Natural killer cell (primary cell): ENCODE measurements at regions not wholly inside any gene's neighbourhood (a gene's known extent, or its start where the extent isn't known, plus 50 kb on each side); places are given as distances from the start of the nearest gene placed in this dataset.

ENCODE experiments used
- ATAC-seq, 3 donors: fragments of 150-1000 bp in 2 of 3; fragments of 200-7000 bp in 1 of 3; cut with Tn5 transposase; 1 replicate in 1 of 3; 2 replicates in 2 of 3; pipeline ENCODE4 v1.10.0; 2021; ENCODE audit warnings: mild to moderate bottlenecking in 2 of 3, moderate library complexity in 2 of 3
- DNase-seq, 2 donors: peaks; one replicate each; pipeline versions ENCODE4 v3.0.0 to v3.0.0-alpha.2; 2013 to 2021; ENCODE audit warnings: mixed read lengths in 1 of 2
- H3K27ac ChIP-seq: one replicate; pipeline ENCODE4 v1.5.1; 2013; ENCODE audit warnings: mild to moderate bottlenecking, low read length
- H3K27me3 ChIP-seq: one replicate; pipeline ENCODE4 v1.6.1; 2013; ENCODE audit warnings: low read length; ENCODE audit not compliant: control insufficient read depth, insufficient read depth
- H3K36me3 ChIP-seq: one replicate; pipeline ENCODE4 v1.6.1; 2013; ENCODE audit warnings: low read length; ENCODE audit not compliant: control insufficient read depth, insufficient read depth
- H3K4me1 ChIP-seq: one replicate; pipeline ENCODE4 v1.6.1; 2013; ENCODE audit warnings: low read length; ENCODE audit not compliant: control insufficient read depth, insufficient read depth
- H3K4me3 ChIP-seq: one replicate; pipeline ENCODE4 v1.5.1; 2013; ENCODE audit warnings: low read length
- H3K9me3 ChIP-seq: one replicate; pipeline ENCODE4 v1.6.1; 2013; ENCODE audit warnings: low read length; ENCODE audit not compliant: control insufficient read depth, insufficient read depth
- H3K27ac Mint-ChIP-seq, 2 donors: one replicate each; pipeline ENCODE4 v1.8.0; 2022; ENCODE audit warnings: mild to moderate bottlenecking in 2 of 2, mixed read lengths in 2 of 2, moderate library complexity in 1 of 2
- H3K27me3 Mint-ChIP-seq, 2 donors: one replicate each; pipeline ENCODE4 v1.8.0; 2022; ENCODE audit warnings: low read depth in 2 of 2, mixed read lengths in 2 of 2
- H3K36me3 Mint-ChIP-seq: one replicate; pipeline ENCODE4 v1.8.0; 2022; ENCODE audit warnings: mixed read lengths
- H3K4me1 Mint-ChIP-seq, 2 donors: one replicate each; pipeline ENCODE4 v1.8.0; 2022; ENCODE audit warnings: mixed read lengths in 2 of 2
- H3K4me3 Mint-ChIP-seq: one replicate; pipeline ENCODE4 v1.8.0; 2022; ENCODE audit warnings: mild to moderate bottlenecking, moderate library complexity, mixed read lengths
- H3K9me3 Mint-ChIP-seq, 2 donors: one replicate each; pipeline ENCODE4 v1.8.0; 2022; ENCODE audit warnings: mixed read lengths in 2 of 2
- WGBS: methylation state at CpG from one replicate; pipeline ENCODE4 v1.1.7; 2013; ENCODE audit warnings: missing lambda C conversion rate; ENCODE audit not compliant: insufficient coverage; 5-methylcytosine and 5-hydroxymethylcytosine counted together
- intact Hi-C: fragments of 100-400 bp; cut with micrococcal nuclease; formaldehyde crosslinking; loops from one replicate; pipeline ENCODE4 v1.14.2; 2022
- TF ChIP-seq, protein P1 (sequence below): fragments of 200-600 bp; IDR thresholded peaks from one replicate; pipeline ENCODE4 v1.8.0; 2022; ENCODE audit warnings: antibody characterized with exemption

GRCh38 chr12:115426732-115427131 lies 742.8 kb upstream of the TBX3 start:
- H3K36me3 ChIP-seq: no peaks in the 10 kb centered on the region
- Mint-ChIP-seq H3K9me3 (peaks cover 0 to 2% of the 10 kb centered on the region in 2 donors), H3K27ac (no peak overlapping the region), H3K27me3 (no peaks in the 10 kb centered on the region), H3K36me3 (no peaks in the 10 kb centered on the region), H3K4me3 (no peak overlapping the region), H3K4me1 (no peaks in the 10 kb centered on the region)
- no peaks in the 10 kb centered on the region for H3K9me3 ChIP-seq
- intact Hi-C loops: no loop called here
- H3K27ac ChIP-seq: no peak overlapping the region
- no peak overlapping the region for H3K4me3 ChIP-seq
- DNase-seq: no peak
- ATAC-seq: no peak
- TF ChIP-seq, protein P1, sequence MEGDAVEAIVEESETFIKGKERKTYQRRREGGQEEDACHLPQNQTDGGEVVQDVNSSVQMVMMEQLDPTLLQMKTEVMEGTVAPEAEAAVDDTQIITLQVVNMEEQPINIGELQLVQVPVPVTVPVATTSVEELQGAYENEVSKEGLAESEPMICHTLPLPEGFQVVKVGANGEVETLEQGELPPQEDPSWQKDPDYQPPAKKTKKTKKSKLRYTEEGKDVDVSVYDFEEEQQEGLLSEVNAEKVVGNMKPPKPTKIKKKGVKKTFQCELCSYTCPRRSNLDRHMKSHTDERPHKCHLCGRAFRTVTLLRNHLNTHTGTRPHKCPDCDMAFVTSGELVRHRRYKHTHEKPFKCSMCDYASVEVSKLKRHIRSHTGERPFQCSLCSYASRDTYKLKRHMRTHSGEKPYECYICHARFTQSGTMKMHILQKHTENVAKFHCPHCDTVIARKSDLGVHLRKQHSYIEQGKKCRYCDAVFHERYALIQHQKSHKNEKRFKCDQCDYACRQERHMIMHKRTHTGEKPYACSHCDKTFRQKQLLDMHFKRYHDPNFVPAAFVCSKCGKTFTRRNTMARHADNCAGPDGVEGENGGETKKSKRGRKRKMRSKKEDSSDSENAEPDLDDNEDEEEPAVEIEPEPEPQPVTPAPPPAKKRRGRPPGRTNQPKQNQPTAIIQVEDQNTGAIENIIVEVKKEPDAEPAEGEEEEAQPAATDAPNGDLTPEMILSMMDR: no peak
- H3K27me3 ChIP-seq: no peaks in the 10 kb centered on the region
- no peaks in the 10 kb centered on the region for H3K4me1 ChIP-seq

DNA sequence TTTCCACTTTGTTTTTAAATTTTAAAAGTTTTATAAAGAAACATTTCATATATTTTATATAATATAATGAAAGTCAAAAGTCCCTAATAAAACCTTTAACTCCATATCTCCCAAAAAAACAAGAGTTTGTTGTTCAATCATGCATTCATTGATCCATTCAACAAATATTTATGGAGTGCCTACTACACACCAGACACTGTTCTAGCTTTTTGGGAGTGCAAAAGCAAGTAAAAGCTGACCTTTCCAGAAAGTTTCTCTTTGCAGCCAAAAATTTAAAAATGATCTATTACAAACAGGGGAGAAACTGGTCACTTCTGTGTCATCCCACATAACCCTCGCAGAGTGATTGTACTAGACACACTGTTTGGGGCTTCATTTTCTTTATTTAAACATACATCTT lies 740.0 kb upstream of the TBX3 start:
- DNase-seq: no peak
- Mint-ChIP-seq H3K9me3 (peaks cover 0 to 2% of the 10 kb centered on the region in 2 donors), H3K27ac (no peak overlapping the region), H3K4me1 (no peaks in the 10 kb centered on the region), H3K36me3 (no peaks in the 10 kb centered on the region), H3K27me3 (no peaks in the 10 kb centered on the region), H3K4me3 (no peak overlapping the region)
- Histone ChIP-seq H3K9me3 (no peaks in the 10 kb centered on the region), H3K27me3 (no peaks in the 10 kb centered on the region), H3K36me3 (no peaks in the 10 kb centered on the region), H3K4me3 (no peak overlapping the region), H3K27ac (no peak overlapping the region), H3K4me1 (no peaks in the 10 kb centered on the region)
- ATAC-seq: no peak
- WGBS: 77% methylated on average over 1 of the region's 1 CpG
- TF ChIP-seq, protein P1: no peak
- intact Hi-C loops: no loop called here

DNA sequence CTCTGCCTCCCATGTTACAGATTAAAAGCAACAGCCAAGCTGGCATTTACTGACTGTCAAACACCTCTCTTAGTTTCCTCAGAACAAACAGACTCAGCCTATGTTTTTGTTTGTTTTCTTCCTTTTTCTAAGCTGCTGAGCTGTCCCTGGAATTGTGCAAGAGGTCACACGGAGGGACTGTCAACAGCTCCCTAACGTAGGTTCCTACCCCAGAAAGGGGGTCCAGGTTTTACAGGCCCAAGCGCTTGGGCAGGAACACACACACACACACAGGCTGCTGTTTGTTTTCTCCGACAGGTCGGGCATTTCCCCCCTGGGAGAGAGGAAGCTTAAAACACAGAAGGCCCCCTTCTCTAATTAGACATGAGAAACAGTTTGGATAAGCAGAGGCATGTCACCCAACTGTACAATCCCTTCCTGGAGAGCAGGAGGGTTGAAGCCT lies 739.6 kb upstream of the TBX3 start:
- ATAC-seq: no peak
- Mint-ChIP-seq H3K36me3 (no peaks in the 10 kb centered on the region), H3K4me1 (no peaks in the 10 kb centered on the region), H3K27me3 (no peaks in the 10 kb centered on the region), H3K4me3 (no peak overlapping the region), H3K27ac (no peak overlapping the region), H3K9me3 (peaks cover 0 to 2% of the 10 kb centered on the region in 2 donors)
- H3K36me3 ChIP-seq: no peaks in the 10 kb centered on the region
- H3K4me3 ChIP-seq: no peak overlapping the region
- no peaks in the 10 kb centered on the region for H3K4me1 ChIP-seq
- H3K9me3 ChIP-seq: no peaks in the 10 kb centered on the region
- TF ChIP-seq, protein P1: no peak
- no peak overlapping the region for H3K27ac ChIP-seq
- intact Hi-C loops: no loop called here
- 51% methylated on average over 3 of the region's 5 CpGs for WGBS
- DNase-seq: no peak
- no peaks in the 10 kb centered on the region for H3K27me3 ChIP-seq

- Mint-ChIP-seq H3K9me3 (peaks cover 0 to 2% of the 10 kb centered on the region in 2 donors), H3K4me1 (no peaks in the 10 kb centered on the region), H3K4me3 (no peak overlapping the region), H3K27ac (no peak overlapping the region), H3K36me3 (no peaks in the 10 kb centered on the region), H3K27me3 (no peaks in the 10 kb centered on the region)
- DNase-seq (no peak), ATAC-seq (no peak)
- H3K36me3 ChIP-seq: no peaks in the 10 kb centered on the region
- no peak overlapping the region for H3K4me3 ChIP-seq
- intact Hi-C loops: no loop called here
- H3K4me1 ChIP-seq: no peaks in the 10 kb centered on the region
- TF ChIP-seq, protein P1: no peak
- H3K27me3 ChIP-seq: no peaks in the 10 kb centered on the region
- no peak overlapping the region for H3K27ac ChIP-seq
- no peaks in the 10 kb centered on the region for H3K9me3 ChIP-seq
These were observed 739.0 kb upstream of the TBX3 start for GRCh38 chr12:115422845-115423545.
